ENCODE measurements at regions not wholly inside any gene's neighbourhood (a gene's known extent, or its start where the extent isn't known, plus 50 kb on each side); places are given as distances from the start of the nearest gene placed in this dataset.

DNA sequence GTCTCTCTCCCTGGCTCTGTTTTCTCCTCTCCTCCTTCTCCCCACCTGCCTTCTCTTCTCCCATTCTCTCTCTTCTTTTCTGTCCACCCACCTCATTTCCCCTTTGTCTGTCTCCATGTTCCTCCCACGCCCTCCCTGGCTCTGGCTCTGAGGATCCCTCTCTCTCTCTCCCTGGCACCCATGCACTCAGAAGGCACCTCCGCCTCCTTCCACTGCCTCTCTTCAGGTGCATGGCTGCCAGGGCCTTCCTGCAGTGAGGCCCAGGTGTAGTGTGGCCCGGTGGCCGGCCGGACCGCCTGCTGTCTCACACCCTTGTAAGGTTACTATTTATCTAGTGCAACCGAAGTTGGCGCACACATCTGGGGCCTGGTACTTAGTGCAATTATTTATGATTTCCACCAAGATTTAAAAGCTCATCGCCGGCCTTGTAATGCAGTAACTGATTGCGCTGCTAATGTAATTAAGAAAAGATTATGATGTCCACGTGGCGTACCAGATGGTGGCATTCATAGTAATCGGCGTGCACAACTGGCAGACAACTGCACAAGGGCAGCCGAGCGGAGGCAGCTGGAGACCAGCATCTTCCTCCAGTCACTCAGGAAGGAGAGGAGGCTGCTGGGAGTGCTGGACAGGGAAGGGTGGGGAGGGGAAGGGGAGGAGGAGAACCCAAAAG is 50.4 kb upstream of the MVB12B start:
- TF ChIP-seq POLR2AphosphoS5 (IDR thresholded peaks at IDR 0.05) (no peak), POLR2A (IDR thresholded peaks at IDR 0.05) (no peak), EP300 (IDR thresholded peaks at IDR 0.05) (no peak)
- TF ChIP-seq, protein P1, sequence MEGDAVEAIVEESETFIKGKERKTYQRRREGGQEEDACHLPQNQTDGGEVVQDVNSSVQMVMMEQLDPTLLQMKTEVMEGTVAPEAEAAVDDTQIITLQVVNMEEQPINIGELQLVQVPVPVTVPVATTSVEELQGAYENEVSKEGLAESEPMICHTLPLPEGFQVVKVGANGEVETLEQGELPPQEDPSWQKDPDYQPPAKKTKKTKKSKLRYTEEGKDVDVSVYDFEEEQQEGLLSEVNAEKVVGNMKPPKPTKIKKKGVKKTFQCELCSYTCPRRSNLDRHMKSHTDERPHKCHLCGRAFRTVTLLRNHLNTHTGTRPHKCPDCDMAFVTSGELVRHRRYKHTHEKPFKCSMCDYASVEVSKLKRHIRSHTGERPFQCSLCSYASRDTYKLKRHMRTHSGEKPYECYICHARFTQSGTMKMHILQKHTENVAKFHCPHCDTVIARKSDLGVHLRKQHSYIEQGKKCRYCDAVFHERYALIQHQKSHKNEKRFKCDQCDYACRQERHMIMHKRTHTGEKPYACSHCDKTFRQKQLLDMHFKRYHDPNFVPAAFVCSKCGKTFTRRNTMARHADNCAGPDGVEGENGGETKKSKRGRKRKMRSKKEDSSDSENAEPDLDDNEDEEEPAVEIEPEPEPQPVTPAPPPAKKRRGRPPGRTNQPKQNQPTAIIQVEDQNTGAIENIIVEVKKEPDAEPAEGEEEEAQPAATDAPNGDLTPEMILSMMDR (IDR thresholded peaks at IDR 0.05), result no peak

Data from suprapubic skin (tissue), 4 donors.